ENCODE measurements at regions not wholly inside any gene's neighbourhood (a gene's known extent, or its start where the extent isn't known, plus 50 kb on each side); places are given as distances from the start of the nearest gene placed in this dataset.

DNA sequence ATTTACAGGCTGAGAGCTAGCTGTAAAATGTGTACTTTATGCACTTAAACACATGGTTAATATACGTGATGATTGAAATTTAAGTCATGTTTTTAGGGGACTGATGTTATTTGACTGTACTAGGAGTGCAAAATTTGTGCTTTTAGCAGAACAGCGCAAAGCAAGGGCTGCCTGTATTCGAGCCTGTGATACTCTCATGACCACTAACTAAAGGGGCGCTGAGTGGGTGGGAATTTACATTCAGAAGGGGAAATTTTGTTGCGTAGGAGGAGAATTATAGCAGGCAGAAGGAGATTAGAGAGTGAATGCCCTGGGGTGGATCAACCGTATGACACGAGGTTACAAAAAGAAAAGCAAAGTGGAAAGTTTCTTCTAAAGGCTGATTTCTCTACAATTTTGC, 271.8 kb upstream of the HTR2A start:
- TF ChIP-seq, protein P1, sequence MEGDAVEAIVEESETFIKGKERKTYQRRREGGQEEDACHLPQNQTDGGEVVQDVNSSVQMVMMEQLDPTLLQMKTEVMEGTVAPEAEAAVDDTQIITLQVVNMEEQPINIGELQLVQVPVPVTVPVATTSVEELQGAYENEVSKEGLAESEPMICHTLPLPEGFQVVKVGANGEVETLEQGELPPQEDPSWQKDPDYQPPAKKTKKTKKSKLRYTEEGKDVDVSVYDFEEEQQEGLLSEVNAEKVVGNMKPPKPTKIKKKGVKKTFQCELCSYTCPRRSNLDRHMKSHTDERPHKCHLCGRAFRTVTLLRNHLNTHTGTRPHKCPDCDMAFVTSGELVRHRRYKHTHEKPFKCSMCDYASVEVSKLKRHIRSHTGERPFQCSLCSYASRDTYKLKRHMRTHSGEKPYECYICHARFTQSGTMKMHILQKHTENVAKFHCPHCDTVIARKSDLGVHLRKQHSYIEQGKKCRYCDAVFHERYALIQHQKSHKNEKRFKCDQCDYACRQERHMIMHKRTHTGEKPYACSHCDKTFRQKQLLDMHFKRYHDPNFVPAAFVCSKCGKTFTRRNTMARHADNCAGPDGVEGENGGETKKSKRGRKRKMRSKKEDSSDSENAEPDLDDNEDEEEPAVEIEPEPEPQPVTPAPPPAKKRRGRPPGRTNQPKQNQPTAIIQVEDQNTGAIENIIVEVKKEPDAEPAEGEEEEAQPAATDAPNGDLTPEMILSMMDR (IDR thresholded peaks at IDR 0.05) = no peak
- no peak for TF ChIP-seq ZFX (IDR thresholded peaks at IDR 0.05; ENCODE audit: borderline replicate concordance)
- H3K27ac ChIP-seq = no peak overlapping the region

DNA sequence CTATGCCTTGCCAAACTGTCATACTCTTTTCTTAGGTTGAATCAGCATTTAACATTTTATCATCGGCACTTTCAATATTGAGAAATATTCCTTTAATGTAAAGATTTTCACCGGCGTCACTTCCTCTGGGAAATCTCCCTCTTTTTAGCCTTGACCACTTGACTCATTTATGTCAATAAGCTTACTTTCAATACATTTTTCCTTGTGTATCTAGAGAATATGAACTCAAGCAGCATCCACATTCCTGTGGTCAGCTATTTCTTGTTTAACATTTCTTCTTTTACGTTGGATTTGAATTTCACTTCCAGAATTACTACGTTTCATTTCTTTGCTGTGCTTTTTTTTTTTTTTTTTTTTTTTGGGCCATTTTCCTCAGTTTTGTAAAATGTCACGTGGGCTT, 271.2 kb upstream of the HTR2A start:
- TF ChIP-seq, protein P1 (IDR thresholded peaks at IDR 0.05) = no peak
- TF ChIP-seq ZFX (IDR thresholded peaks at IDR 0.05; ENCODE audit: borderline replicate concordance) = no peak
- H3K27ac ChIP-seq = no peak overlapping the region

DNA sequence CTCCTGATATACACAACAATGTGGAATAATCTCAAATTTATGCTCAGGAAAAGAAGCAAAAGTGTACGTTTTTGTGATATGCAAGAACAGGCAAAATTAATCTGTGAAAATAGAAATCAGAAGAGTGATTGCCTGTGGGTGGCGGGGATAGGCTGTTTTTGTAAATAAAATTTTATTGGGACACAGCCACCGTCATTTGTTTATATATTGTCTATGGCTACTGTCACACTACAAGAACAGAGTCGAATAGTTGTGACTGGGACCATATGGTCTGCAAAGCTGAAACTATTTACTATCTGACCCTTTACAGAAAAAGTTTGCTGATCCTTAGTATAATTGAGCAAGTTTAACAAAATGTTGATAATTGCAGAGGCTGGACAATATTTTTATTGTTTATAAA, 269.5 kb upstream of the HTR2A start:
- no peak overlapping the region for H3K27ac ChIP-seq
- TF ChIP-seq, protein P1 (IDR thresholded peaks at IDR 0.05) = no peak
- no peak for TF ChIP-seq ZFX (IDR thresholded peaks at IDR 0.05; ENCODE audit: borderline replicate concordance)

DNA sequence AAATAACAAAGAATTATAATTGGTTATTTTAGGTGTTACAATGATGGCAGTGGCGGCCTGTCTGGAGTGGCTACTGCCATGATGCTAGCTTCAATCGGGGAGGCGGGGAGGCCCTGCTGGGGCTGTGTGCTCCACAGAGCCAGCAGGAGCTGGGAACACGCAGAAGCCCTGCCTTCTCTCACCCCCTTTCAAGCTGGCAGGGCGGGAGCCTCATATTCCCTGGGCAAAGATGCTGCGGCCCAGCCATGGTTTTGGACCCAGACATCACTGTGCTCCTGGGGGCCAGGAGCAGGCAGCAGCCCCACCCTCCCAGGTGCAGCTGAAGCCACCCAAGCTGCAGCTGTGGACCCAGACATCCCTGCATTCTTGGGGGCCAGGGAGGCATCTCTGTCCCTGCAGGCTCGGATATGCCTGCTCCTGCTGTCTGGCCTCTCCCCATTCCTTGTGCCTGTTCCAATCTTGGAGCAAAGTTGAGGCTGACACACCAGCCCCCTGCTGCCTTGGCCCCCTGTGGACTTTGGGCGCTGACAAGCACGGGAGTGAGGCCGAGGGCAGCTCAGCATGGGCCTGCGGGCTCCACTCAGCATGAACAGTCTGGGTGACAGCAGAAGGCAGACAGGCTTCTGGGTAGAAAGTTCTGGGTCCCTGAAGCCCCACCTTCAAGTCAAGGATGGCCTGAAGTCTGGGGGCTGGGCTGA, 263.1 kb upstream of the HTR2A start:
- no peak overlapping the region for H3K27ac ChIP-seq
- no peak for TF ChIP-seq ZFX (IDR thresholded peaks at IDR 0.05; ENCODE audit: borderline replicate concordance)
- TF ChIP-seq, protein P1 (IDR thresholded peaks at IDR 0.05) = no peak

DNA sequence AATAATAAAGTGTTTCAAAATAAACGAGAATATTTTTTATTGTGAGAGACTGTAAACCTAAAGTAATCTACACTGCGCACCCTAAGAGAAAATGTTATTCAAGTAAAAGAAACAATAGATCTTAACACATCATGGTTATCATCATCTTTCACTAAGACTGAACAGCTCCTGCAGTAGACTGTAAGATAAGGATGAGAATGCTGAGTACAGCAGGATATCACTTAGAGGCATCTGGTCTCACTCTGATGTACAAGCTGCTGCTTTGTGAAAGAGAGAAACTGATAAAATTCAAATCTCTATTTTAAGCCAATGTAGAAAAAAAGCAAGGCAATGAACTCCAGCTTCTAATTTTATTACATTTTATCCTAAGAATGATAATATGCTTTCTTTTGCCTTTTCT, 261.7 kb upstream of the HTR2A start:
- TF ChIP-seq, protein P1 (IDR thresholded peaks at IDR 0.05) = no peak
- no peak for TF ChIP-seq ZFX (IDR thresholded peaks at IDR 0.05; ENCODE audit: borderline replicate concordance)
- H3K27ac ChIP-seq = no peak overlapping the region

DNA sequence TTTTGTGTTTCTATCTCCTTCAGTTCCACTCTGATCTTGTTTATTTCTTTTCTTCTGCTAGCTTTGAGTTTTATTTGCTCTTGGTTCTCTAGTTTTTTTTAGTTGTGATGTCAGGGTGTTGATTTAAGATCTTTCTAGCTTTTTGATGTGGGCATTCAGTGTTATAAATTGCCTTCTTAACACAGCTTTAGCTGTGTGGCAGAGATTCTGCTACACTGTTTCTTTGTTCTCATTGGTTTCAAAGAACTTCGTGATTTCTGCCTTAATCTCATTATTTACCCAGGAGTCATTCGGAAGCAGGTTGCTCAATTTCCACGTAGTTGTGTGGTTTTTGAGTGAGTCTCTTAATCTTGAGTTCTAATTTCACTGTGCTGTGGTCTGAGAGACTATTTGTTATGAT, 251.7 kb upstream of the HTR2A start:
- TF ChIP-seq, protein P1 (IDR thresholded peaks at IDR 0.05) = no peak
- TF ChIP-seq ZFX (IDR thresholded peaks at IDR 0.05; ENCODE audit: borderline replicate concordance) = no peak
- H3K27ac ChIP-seq = no peak overlapping the region

DNA sequence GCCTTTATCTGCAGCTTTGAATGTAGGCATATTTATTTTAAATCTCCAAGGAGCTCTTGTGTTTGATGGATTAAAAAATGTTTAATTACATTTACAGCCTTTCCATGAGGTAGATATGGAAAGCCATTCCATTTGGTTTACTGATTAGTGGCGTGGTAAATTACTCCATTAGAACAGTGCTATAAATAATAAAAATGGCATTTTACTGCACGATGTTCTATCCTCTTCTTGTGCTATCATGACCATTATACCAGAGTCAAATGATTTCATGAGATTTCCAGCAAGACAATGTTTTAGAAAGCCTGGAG, 250.9 kb upstream of the HTR2A start:
- H3K27ac ChIP-seq = no peak overlapping the region
- no peak for TF ChIP-seq ZFX (IDR thresholded peaks at IDR 0.05; ENCODE audit: borderline replicate concordance)
- TF ChIP-seq, protein P1 (IDR thresholded peaks at IDR 0.05) = no peak

Data from 22Rv1 (cell line).